ENCODE measurements at regions not wholly inside any gene's neighbourhood (a gene's known extent, or its start where the extent isn't known, plus 50 kb on each side); places are given as distances from the start of the nearest gene placed in this dataset.

DNA sequence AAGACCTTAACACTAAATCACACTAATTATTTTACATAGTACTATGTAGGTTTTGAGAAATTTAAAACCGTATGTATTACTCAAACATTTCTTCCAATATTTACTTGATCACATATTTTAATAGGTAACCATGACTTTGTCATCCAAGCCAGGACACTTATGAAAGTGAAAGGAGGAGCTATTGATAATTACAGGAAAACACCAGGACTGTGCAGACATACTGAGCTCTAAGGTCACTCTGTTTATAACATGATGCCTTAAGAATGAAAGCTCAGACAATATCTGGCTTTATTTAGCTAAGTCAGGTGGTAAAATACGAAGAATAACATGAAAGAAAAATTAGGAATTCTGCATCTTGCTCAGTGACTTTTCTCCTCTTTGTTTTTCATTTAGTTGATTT is 216.0 kb upstream of the NANOGP8 start:
- Histone ChIP-seq H3K27ac (no peak overlapping the region), H3K9me3 (no peaks in the 10 kb centered on the region), H3K4me3 (no peak overlapping the region), H3K27me3 (no peaks in the 10 kb centered on the region), H3K36me3 (no peaks in the 10 kb centered on the region), H3K4me1 (ENCODE audit: insufficient read depth) (no peaks in the 10 kb centered on the region)
- DNase-seq, result no peak
- WGBS, 3 donors, result 85 to 91% (median 87%) methylated on average over 2 of the region's 2 CpGs
- TF ChIP-seq POLR2A (IDR thresholded peaks at IDR 0.05), result no peak
- TF ChIP-seq, protein P1, sequence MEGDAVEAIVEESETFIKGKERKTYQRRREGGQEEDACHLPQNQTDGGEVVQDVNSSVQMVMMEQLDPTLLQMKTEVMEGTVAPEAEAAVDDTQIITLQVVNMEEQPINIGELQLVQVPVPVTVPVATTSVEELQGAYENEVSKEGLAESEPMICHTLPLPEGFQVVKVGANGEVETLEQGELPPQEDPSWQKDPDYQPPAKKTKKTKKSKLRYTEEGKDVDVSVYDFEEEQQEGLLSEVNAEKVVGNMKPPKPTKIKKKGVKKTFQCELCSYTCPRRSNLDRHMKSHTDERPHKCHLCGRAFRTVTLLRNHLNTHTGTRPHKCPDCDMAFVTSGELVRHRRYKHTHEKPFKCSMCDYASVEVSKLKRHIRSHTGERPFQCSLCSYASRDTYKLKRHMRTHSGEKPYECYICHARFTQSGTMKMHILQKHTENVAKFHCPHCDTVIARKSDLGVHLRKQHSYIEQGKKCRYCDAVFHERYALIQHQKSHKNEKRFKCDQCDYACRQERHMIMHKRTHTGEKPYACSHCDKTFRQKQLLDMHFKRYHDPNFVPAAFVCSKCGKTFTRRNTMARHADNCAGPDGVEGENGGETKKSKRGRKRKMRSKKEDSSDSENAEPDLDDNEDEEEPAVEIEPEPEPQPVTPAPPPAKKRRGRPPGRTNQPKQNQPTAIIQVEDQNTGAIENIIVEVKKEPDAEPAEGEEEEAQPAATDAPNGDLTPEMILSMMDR (IDR thresholded peaks at IDR 0.05), result no peak
- TF ChIP-seq EP300 (IDR thresholded peaks at IDR 0.05), result no peak
- intact Hi-C loops (cut with DNase I), result no loop called here

DNA sequence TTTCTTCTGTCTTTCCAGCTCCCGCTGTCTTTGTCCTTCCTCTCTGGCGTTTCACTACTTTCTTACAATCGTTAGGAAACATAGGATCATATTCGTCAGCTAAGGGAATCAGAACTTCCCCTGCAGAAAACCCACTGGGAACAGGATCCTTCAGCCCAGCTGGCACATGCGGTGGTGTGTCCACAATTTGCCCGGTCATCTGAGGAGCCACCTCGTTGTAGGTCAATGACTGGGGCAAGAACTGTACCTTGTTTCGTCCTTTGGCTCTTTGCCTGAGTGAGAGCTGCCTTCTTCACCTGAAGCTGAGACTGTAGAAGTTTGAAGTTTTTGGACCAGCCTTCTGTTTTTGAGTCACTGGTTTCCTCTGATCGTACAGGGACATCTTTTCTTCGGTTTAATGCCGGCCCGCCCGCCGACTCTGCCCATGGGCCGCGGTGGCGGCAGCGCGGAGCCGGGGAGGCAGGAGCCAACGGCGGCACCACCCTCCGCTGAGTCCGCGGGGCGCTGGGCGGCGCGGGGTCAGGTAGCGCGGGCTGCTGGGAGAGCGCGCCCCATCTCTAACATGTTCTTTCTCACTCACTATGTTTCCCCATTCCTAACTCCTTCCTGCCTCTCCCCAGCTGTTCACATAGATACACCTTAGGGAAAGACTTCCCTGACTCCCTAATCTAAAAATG is 214.1 kb upstream of the NANOGP8 start:
- H3K4me1 ChIP-seq (ENCODE audit: insufficient read depth), result no peaks in the 10 kb centered on the region
- no peaks in the 10 kb centered on the region for H3K9me3 ChIP-seq
- H3K27me3 ChIP-seq, result no peaks in the 10 kb centered on the region
- no peak for DNase-seq
- intact Hi-C loops (cut with DNase I), result no loop called here
- TF ChIP-seq EP300 (IDR thresholded peaks at IDR 0.05), result no peak
- TF ChIP-seq, protein P1 (IDR thresholded peaks at IDR 0.05), result no peak
- no peak for TF ChIP-seq POLR2A (IDR thresholded peaks at IDR 0.05)
- no peak overlapping the region for H3K4me3 ChIP-seq
- WGBS, 3 donors, result 97 to 98% (median 97%) methylated on average over 33 of the region's 33 CpGs
- no peaks in the 10 kb centered on the region for H3K36me3 ChIP-seq
- H3K27ac ChIP-seq, result no peak overlapping the region

DNA sequence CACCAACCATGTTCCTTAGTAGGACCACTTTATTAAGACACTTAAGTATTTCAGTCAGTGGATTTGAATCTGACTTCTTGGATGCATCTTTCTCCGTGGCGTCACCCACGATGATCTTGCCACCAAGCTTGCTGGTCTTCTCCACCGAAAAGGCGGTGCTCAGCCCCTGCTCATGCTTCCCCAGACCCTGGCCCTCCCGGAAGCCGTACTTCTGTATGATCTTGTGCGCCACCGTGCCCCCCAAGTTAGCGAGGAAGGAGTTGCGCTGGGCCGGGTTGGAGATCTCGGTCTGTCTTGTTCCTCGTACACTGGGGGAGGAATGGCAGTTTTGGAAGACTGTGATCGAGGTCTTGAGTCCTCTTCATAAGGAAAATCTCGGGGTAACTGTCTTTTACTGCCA is 213.4 kb upstream of the NANOGP8 start:
- Histone ChIP-seq H3K27me3 (no peaks in the 10 kb centered on the region), H3K27ac (no peak overlapping the region), H3K9me3 (no peaks in the 10 kb centered on the region), H3K4me1 (ENCODE audit: insufficient read depth) (no peaks in the 10 kb centered on the region), H3K36me3 (no peaks in the 10 kb centered on the region), H3K4me3 (no peak overlapping the region)
- TF ChIP-seq POLR2A (IDR thresholded peaks at IDR 0.05) (no peak), EP300 (IDR thresholded peaks at IDR 0.05) (no peak)
- TF ChIP-seq, protein P1 (IDR thresholded peaks at IDR 0.05), result no peak
- DNase-seq, result no peak
- intact Hi-C loops (cut with DNase I), result no loop called here
- WGBS, 3 donors, result 97 to 98% (median 98%) methylated on average over 16 of the region's 16 CpGs

DNA sequence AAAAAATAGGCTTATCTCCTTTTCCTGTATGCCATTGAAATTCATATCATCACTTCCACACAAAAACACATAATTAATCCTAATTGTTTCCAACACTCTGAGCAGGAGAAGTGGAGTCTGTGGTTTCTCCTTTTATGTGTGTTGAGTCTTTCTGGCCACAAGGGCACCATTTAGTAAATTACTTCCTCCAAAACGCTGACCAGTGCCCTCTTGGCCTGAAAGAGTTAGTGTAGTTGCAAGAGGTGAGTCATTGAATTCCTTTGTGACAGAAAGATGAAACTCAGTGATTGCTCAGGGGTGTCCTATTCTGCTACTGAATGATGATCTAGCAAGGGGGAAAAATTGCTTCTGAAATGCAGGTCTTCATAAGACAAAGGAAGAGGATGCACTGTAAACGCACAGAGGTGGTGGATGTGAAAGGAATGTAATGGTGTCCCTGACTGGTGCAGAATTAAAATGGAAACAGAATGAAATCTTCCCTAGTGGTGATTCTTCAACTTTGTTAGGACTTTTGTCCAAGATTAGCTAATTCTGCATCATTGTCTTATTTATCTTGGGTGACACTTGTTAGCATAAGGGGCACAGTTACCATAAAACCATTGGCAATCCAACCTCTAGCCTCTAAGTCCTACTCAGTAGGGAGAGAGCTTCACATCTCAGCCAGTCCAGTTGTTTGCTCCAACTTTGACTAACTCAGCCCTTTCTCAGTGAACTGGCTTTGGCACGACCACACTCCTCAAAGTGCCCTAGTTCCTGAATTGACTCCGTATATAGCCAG is 208.4 kb upstream of the NANOGP8 start:
- no peak for DNase-seq
- WGBS, 3 donors, result 71 to 74% (median 74%) methylated on average over 4 of the region's 4 CpGs
- H3K27me3 ChIP-seq, result no peaks in the 10 kb centered on the region
- H3K36me3 ChIP-seq, result no peaks in the 10 kb centered on the region
- H3K4me1 ChIP-seq (ENCODE audit: insufficient read depth), result no peaks in the 10 kb centered on the region
- H3K4me3 ChIP-seq, result no peak overlapping the region
- intact Hi-C loops (cut with DNase I), result no loop called here
- no peak overlapping the region for H3K27ac ChIP-seq
- H3K9me3 ChIP-seq, result no peaks in the 10 kb centered on the region
- TF ChIP-seq POLR2A (IDR thresholded peaks at IDR 0.05) (no peak), EP300 (IDR thresholded peaks at IDR 0.05) (no peak)
- TF ChIP-seq, protein P1 (IDR thresholded peaks at IDR 0.05), result no peak

All from ovary (tissue), 7 donors.